OCI-LY7 (cell line): ENCODE measurements at regions not wholly inside any gene's neighbourhood (a gene's known extent, or its start where the extent isn't known, plus 50 kb on each side); places are given as distances from the start of the nearest gene placed in this dataset.

Experiments used
- BruUV-seq: library from RNA; stranded (reverse); fragments of 400-500 nt; replicated peaks from 2 replicates; lab custom pipeline; 2021; lab: Mats Ljungman, UMichigan
- CTCF ChIA-PET: fragments of 300-600 bp; sonication (Branson Sonifier 250); formaldehyde crosslinking; loops from one replicate; lab custom pipeline; 2022; ENCODE audit warnings: antibody characterized with exemption; ENCODE audit not compliant: unreplicated experiment; lab: Charles Lee
- POLR2A ChIA-PET: fragments of 300-600 bp; sonication (Branson Sonifier 250); formaldehyde crosslinking; loops from one replicate; lab custom pipeline; 2022; ENCODE audit warnings: antibody characterized with exemption; lab: Charles Lee
- DNase-seq: peaks from one replicate; pipeline ENCODE4 v3.0.0-alpha.2; 2015; ENCODE audit warnings: low spot score
- H2AFZ ChIP-seq: fragments of 200-600 bp; sonication (generic), shearing (Covaris generic); 2 replicates; pipeline ENCODE4 v1.6.1; 2014; ENCODE audit warnings: mild to moderate bottlenecking, antibody characterized with exemption, low read length, moderate library complexity
- H3K27ac ChIP-seq: fragments of 200-600 bp; sonication (generic); 2 replicates; pipeline ENCODE4 v1.5.1; 2014; ENCODE audit warnings: mixed run types, low read depth, mild to moderate bottlenecking, moderate library complexity, low read length, inconsistent platforms; ENCODE audit not compliant: poor library complexity, severe bottlenecking
- H3K36me3 ChIP-seq: fragments of 200-600 bp; sonication (generic); 2 replicates; pipeline ENCODE4 v1.6.1; 2014; ENCODE audit warnings: mild to moderate bottlenecking, antibody characterized with exemption, low read length, moderate library complexity, mixed read lengths; ENCODE audit not compliant: insufficient read depth
- H3K4me1 ChIP-seq: fragments of 200-600 bp; sonication (generic); 2 replicates; pipeline ENCODE4 v1.5.1; 2014; ENCODE audit warnings: mild to moderate bottlenecking, low read length; ENCODE audit not compliant: insufficient read depth, poor library complexity, severe bottlenecking
- H3K4me2 ChIP-seq: fragments of 200-600 bp; sonication (generic); 2 replicates; pipeline ENCODE4 v1.6.1; 2014; ENCODE audit warnings: mild to moderate bottlenecking, low read length
- H3K4me3 ChIP-seq: fragments of 200-600 bp; sonication (generic); 2 replicates; pipeline ENCODE4 v1.5.1; 2014; ENCODE audit warnings: mild to moderate bottlenecking, low read depth, low read length; ENCODE audit not compliant: poor library complexity, severe bottlenecking
- H3K79me2 ChIP-seq: fragments of 200-600 bp; sonication (generic); 2 replicates; pipeline ENCODE4 v1.6.1; 2016; ENCODE audit warnings: low read depth, mild to moderate bottlenecking, low read length, moderate library complexity, mixed read lengths; ENCODE audit not compliant: insufficient read depth
- H3K9me2 ChIP-seq: fragments of 200-600 bp; sonication (generic); 2 replicates; pipeline ENCODE4 v1.6.1; 2016; ENCODE audit warnings: mild to moderate bottlenecking, low read length, mixed read lengths; ENCODE audit not compliant: insufficient read depth
- H3K9me3 ChIP-seq: fragments of 200-600 bp; sonication (generic); 2 replicates; pipeline ENCODE4 v1.6.1; 2014; ENCODE audit warnings: mild to moderate bottlenecking, mixed run types, low read length, mixed read lengths
- H4K20me1 ChIP-seq: fragments of 200-600 bp; sonication (generic); 2 replicates; pipeline ENCODE4 v1.6.1; 2014; ENCODE audit warnings: mild to moderate bottlenecking, antibody characterized with exemption, low read length, moderate library complexity, mixed read lengths; ENCODE audit not compliant: insufficient read depth
- EZH2phosphoT487 ChIP-seq: fragments of 200-600 bp; sonication (generic); IDR thresholded peaks from 2 replicates; pipeline ENCODE4 v1.6.1; 2018; ENCODE audit warnings: low read depth, borderline replicate concordance, mild to moderate bottlenecking, mixed run types, antibody characterized with exemption, low read length, moderate library complexity, mixed read lengths
- intact Hi-C: fragments of 100-400 bp; cut with micrococcal nuclease; formaldehyde crosslinking; loops from one replicate; pipeline ENCODE4 v1.10.0; 2022; ENCODE audit not compliant: unreplicated experiment
- TF ChIP-seq, protein P1 (sequence below): fragments of 200-600 bp; sonication (generic); conservative IDR thresholded peaks from 2 replicates; pipeline ENCODE4 v1.5.1; 2014; ENCODE audit warnings: mild to moderate bottlenecking, antibody characterized with exemption, low read length, moderate library complexity, mixed read lengths

DNA sequence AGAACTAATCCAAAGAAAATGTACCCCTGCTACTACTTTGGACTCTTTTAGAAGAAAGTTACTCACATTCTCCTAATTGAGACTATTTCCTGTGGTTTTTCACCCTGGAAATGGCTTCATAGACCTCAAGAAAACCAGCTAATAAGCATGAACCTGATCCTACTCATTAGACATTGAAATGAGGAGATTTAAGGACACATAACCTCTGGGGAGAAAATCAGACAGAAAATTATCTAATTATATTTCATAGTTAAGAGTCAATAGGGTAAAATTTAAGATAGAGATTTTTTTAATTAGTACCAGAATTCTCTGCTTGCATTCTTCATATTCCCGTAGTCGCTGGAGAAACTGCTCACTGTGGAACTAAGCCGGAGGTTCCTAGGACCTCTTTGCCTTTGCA is 114.6 kb upstream of the ACP3 start:
- H3K4me3 ChIP-seq: no peak overlapping the region
- intact Hi-C loops: no loop called here
- no peaks in the 10 kb centered on the region for H3K9me2 ChIP-seq
- H4K20me1 ChIP-seq: no peaks in the 10 kb centered on the region
- H3K27ac ChIP-seq: no peak overlapping the region
- BruUV-seq: no TSS peak
- ChIA-PET CTCF (interaction anchor here (0.5 kb wide), 1 partner anchor 253 kb away, joined by 3 read pairs; no protein-coding TSS in a partner anchor), POLR2A (no interaction called here)
- no peaks in the 10 kb centered on the region for H3K36me3 ChIP-seq
- no peaks in the 10 kb centered on the region for H3K79me2 ChIP-seq
- H3K9me3 ChIP-seq: no peaks in the 10 kb centered on the region
- TF ChIP-seq EZH2phosphoT487: no peak
- TF ChIP-seq, protein P1, sequence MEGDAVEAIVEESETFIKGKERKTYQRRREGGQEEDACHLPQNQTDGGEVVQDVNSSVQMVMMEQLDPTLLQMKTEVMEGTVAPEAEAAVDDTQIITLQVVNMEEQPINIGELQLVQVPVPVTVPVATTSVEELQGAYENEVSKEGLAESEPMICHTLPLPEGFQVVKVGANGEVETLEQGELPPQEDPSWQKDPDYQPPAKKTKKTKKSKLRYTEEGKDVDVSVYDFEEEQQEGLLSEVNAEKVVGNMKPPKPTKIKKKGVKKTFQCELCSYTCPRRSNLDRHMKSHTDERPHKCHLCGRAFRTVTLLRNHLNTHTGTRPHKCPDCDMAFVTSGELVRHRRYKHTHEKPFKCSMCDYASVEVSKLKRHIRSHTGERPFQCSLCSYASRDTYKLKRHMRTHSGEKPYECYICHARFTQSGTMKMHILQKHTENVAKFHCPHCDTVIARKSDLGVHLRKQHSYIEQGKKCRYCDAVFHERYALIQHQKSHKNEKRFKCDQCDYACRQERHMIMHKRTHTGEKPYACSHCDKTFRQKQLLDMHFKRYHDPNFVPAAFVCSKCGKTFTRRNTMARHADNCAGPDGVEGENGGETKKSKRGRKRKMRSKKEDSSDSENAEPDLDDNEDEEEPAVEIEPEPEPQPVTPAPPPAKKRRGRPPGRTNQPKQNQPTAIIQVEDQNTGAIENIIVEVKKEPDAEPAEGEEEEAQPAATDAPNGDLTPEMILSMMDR: no peak
- no peaks in the 10 kb centered on the region for H3K4me1 ChIP-seq
- no peak overlapping the region for H2AFZ ChIP-seq
- no peak overlapping the region for H3K4me2 ChIP-seq
- DNase-seq: no peak

DNA sequence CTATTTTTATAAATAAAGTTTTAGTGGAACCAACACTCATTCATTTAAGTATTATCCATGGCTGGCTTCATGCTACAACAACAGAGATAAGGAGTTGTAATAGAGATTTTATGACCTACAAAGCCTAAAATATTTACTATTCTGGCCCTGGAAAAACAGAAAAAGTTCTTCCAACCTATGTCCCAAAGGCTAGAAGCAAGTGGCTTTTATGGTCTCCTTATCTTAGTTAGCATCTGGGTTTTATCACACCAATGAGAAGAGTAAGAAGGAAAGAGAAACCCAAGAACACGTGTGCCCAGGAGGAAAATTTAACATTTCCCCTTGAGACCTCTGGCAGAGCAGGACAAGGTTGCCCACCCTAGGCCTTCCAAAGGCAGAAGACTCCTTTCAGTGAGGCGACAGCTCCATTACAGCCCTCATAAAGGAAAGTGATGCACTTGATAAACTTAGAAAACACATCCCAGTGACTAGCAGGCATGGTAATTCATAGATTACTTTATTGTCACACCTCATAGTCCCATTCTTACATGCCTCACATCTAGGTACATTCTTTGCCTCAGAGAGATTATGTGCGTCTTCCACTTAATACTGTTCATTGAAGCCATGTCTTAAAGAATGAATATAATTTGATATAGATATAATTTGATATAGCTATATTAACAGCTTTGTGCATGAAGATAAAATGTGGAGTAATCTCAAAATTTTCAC is 113.2 kb upstream of the ACP3 start:
- TF ChIP-seq EZH2phosphoT487: no peak
- TF ChIP-seq, protein P1: no peak
- CTCF ChIA-PET: no interaction called here
- POLR2A ChIA-PET: no interaction called here
- Histone ChIP-seq H2AFZ (no peak overlapping the region), H3K4me1 (no peaks in the 10 kb centered on the region), H3K9me3 (no peaks in the 10 kb centered on the region), H3K9me2 (no peaks in the 10 kb centered on the region), H3K79me2 (no peaks in the 10 kb centered on the region), H3K4me2 (no peak overlapping the region), H3K36me3 (no peaks in the 10 kb centered on the region), H3K27ac (no peak overlapping the region), H3K4me3 (no peak overlapping the region), H4K20me1 (no peaks in the 10 kb centered on the region)
- no peak for DNase-seq
- intact Hi-C loops: no loop called here
- no TSS peak for BruUV-seq

DNA sequence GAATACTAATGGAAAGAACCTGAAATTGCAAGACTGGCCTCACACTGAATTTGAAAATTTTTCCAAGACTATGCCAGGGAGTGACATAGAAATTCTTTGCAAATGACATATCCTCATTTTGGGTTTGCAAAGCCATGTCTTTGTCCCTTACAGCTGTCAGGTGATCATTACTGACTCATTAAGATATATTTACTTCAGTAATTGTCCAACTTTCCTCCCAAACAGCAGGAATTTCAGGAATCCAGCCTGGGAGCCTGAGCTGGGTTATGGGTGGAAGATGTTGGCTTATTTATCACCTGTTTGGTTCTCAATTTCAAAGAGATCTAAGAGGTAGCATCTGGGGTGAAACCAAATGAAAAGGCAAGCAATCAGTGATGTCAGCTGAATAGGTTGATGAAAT is 111.6 kb upstream of the ACP3 start:
- Histone ChIP-seq H3K79me2 (no peaks in the 10 kb centered on the region), H3K9me2 (no peaks in the 10 kb centered on the region), H3K4me1 (no peaks in the 10 kb centered on the region), H3K4me2 (no peak overlapping the region), H3K36me3 (no peaks in the 10 kb centered on the region), H2AFZ (no peak overlapping the region), H4K20me1 (no peaks in the 10 kb centered on the region), H3K27ac (no peak overlapping the region), H3K4me3 (no peak overlapping the region), H3K9me3 (no peaks in the 10 kb centered on the region)
- TF ChIP-seq, protein P1: no peak
- TF ChIP-seq EZH2phosphoT487: no peak
- DNase-seq: no peak
- ChIA-PET CTCF (no interaction called here), POLR2A (no interaction called here)
- intact Hi-C loops: no loop called here
- no TSS peak for BruUV-seq
